ENCODE measurements at regions not wholly inside any gene's neighbourhood (a gene's known extent, or its start where the extent isn't known, plus 50 kb on each side); places are given as distances from the start of the nearest gene placed in this dataset.

- DNase-seq (ENCODE audit: low read depth in 2 of 2): no peak
- no peak for TF ChIP-seq CTCF (IDR thresholded peaks at IDR 0.05; ENCODE audit: low read depth, low read length)
- H3K4me3 ChIP-seq (replicated peaks in 1 of 2; ENCODE audit: low read depth in 2 of 2, low read length in 2 of 2): no peak overlapping the region
Measured at GRCh38 chr1:67515324-67516080, 85.3 kb upstream of the SERBP1 start.

- no peak for TF ChIP-seq CTCF (IDR thresholded peaks at IDR 0.05; ENCODE audit: low read depth, low read length)
Measured at GRCh38 chr1:67517046-67517445, 86.8 kb upstream of the SERBP1 start.

GRCh38 chr1:67522001-67522441 lies 91.8 kb upstream of the SERBP1 start:
- TF ChIP-seq CTCF (IDR thresholded peaks at IDR 0.05; ENCODE audit: low read depth, low read length): no peak
- H3K4me3 ChIP-seq (replicated peaks in 1 of 2; ENCODE audit: low read depth in 2 of 2, low read length in 2 of 2): no peak overlapping the region
- no peak for DNase-seq (ENCODE audit: low read depth in 2 of 2)

More at GRCh38 chr1:67517046-67517445, 86.8 kb upstream of the SERBP1 start:
- DNase-seq (ENCODE audit: low read depth in 2 of 2): no peak
- H3K4me3 ChIP-seq (replicated peaks in 1 of 2; ENCODE audit: low read depth in 2 of 2, low read length in 2 of 2): no peak overlapping the region

- DNase-seq (ENCODE audit: low read depth in 2 of 2): no peak
- TF ChIP-seq CTCF (IDR thresholded peaks at IDR 0.05; ENCODE audit: low read depth, low read length): no peak
- H3K4me3 ChIP-seq (replicated peaks in 1 of 2; ENCODE audit: low read depth in 2 of 2, low read length in 2 of 2): no peak overlapping the region
Measured at GRCh38 chr1:67522793-67523192, 92.6 kb upstream of the SERBP1 start.

GRCh38 chr1:67524143-67525052 lies 94.2 kb upstream of the SERBP1 start:
- no peak overlapping the region for H3K4me3 ChIP-seq (replicated peaks in 1 of 2; ENCODE audit: low read depth in 2 of 2, low read length in 2 of 2)
- peak; percentile 1 for TF ChIP-seq CTCF (IDR thresholded peaks at IDR 0.05; ENCODE audit: low read depth, low read length)
- DNase-seq (ENCODE audit: low read depth in 2 of 2): peak in 1 of 2 donors; percentile 14

GRCh38 chr1:67525053-67525760 lies 95.0 kb upstream of the SERBP1 start:
- DNase-seq (ENCODE audit: low read depth in 2 of 2): no peak
- TF ChIP-seq CTCF (IDR thresholded peaks at IDR 0.05; ENCODE audit: low read depth, low read length): no peak

More at GRCh38 chr1:67525053-67525760, 95.0 kb upstream of the SERBP1 start:
- no peak overlapping the region for H3K4me3 ChIP-seq (replicated peaks in 1 of 2; ENCODE audit: low read depth in 2 of 2, low read length in 2 of 2)

Data from cardiac fibroblast (primary cell).